ENCODE measurements at regions not wholly inside any gene's neighbourhood (a gene's known extent, or its start where the extent isn't known, plus 50 kb on each side); places are given as distances from the start of the nearest gene placed in this dataset.

- no peaks in the 10 kb centered on the region for H3K27me3 Mint-ChIP-seq
- no peaks in the 10 kb centered on the region for H3K9me3 Mint-ChIP-seq
- ChIA-PET POLR2A (no interaction called here), CTCF (interaction anchor here (0.8 to 4.3 kb wide), 3 partner anchors 9 to 31 kb away, joined by 3 to 23 read pairs (median 6); no protein-coding TSS in a partner anchor)
- peaks cover 58% of the 10 kb centered on the region for H3K36me3 Mint-ChIP-seq (ENCODE audit: low read depth)
- peaks cover 86% of the 10 kb centered on the region for H3K4me1 Mint-ChIP-seq
- no peak overlapping the region for H3K4me3 Mint-ChIP-seq
- peak overlapping the region; percentile 87 for H3K27ac Mint-ChIP-seq
- DNase-seq = no peak
These were observed 193.6 kb upstream of the KLF14 start for GRCh38 chr7:130927564-130927963.

- no peak for DNase-seq
- peak overlapping the region; percentile 84 for H3K27ac Mint-ChIP-seq
- POLR2A ChIA-PET = no interaction called here
- CTCF ChIA-PET = interaction anchor here (0.8 to 6.3 kb wide), 9 partner anchors 8 to 33 kb away, joined by 3 to 23 read pairs (median 6); no protein-coding TSS in a partner anchor
- H3K27me3 Mint-ChIP-seq = no peaks in the 10 kb centered on the region
- no peak overlapping the region for H3K4me3 Mint-ChIP-seq
- H3K36me3 Mint-ChIP-seq (ENCODE audit: low read depth) = peaks cover 55% of the 10 kb centered on the region
- no peaks in the 10 kb centered on the region for H3K9me3 Mint-ChIP-seq
- peaks cover 77% of the 10 kb centered on the region for H3K4me1 Mint-ChIP-seq
These were observed 196.1 kb upstream of the KLF14 start for GRCh38 chr7:130929896-130930659.

GRCh38 chr7:130930681-130931080 lies 196.7 kb upstream of the KLF14 start:
- Mint-ChIP-seq H3K4me3 (no peak overlapping the region), H3K9me3 (no peaks in the 10 kb centered on the region), H3K36me3 (ENCODE audit: low read depth) (peaks cover 57% of the 10 kb centered on the region), H3K27ac (peak overlapping the region; percentile 84), H3K27me3 (no peaks in the 10 kb centered on the region), H3K4me1 (peaks cover 77% of the 10 kb centered on the region)
- ChIA-PET POLR2A (no interaction called here), CTCF (interaction anchor here (1.6 to 6.3 kb wide), 6 partner anchors 9 to 34 kb away, joined by 5 to 23 read pairs (median 8); no protein-coding TSS in a partner anchor)
- no peak for DNase-seq

- H3K27ac Mint-ChIP-seq = peak overlapping the region; percentile 84
- peaks cover 58% of the 10 kb centered on the region for H3K36me3 Mint-ChIP-seq (ENCODE audit: low read depth)
- no peak for DNase-seq
- no peak overlapping the region for H3K4me3 Mint-ChIP-seq
- no peaks in the 10 kb centered on the region for H3K27me3 Mint-ChIP-seq
- ChIA-PET CTCF (interaction anchor here (0.7 to 6.3 kb wide), 7 partner anchors 8 to 125 kb away, joined by 3 to 23 read pairs (median 5); no protein-coding TSS in a partner anchor), POLR2A (no interaction called here)
- peaks cover 74% of the 10 kb centered on the region for H3K4me1 Mint-ChIP-seq
- H3K9me3 Mint-ChIP-seq = no peaks in the 10 kb centered on the region
These were observed 197.4 kb upstream of the KLF14 start for GRCh38 chr7:130931423-130931822.

GRCh38 chr7:130932088-130932487 lies 198.1 kb upstream of the KLF14 start:
- H3K4me3 Mint-ChIP-seq = no peak overlapping the region
- no peak for DNase-seq
- ChIA-PET POLR2A (no interaction called here), CTCF (interaction anchor here (0.7 to 6.3 kb wide), 5 partner anchors 10 to 124 kb away, joined by 3 to 18 read pairs (median 5); no protein-coding TSS in a partner anchor)
- no peaks in the 10 kb centered on the region for H3K27me3 Mint-ChIP-seq
- peaks cover 74% of the 10 kb centered on the region for H3K4me1 Mint-ChIP-seq
- H3K27ac Mint-ChIP-seq = no peak overlapping the region
- peaks cover 62% of the 10 kb centered on the region for H3K36me3 Mint-ChIP-seq (ENCODE audit: low read depth)
- H3K9me3 Mint-ChIP-seq = no peaks in the 10 kb centered on the region

- Mint-ChIP-seq H3K4me1 (peaks cover 70% of the 10 kb centered on the region), H3K36me3 (ENCODE audit: low read depth) (peaks cover 57% of the 10 kb centered on the region), H3K27ac (no peak overlapping the region), H3K4me3 (no peak overlapping the region), H3K27me3 (no peaks in the 10 kb centered on the region), H3K9me3 (no peaks in the 10 kb centered on the region)
- ChIA-PET POLR2A (no interaction called here), CTCF (interaction anchor here (1.3 to 6.3 kb wide), 5 partner anchors 9 to 30 kb away, joined by 3 to 18 read pairs (median 5); no protein-coding TSS in a partner anchor)
- no peak for DNase-seq
These were observed 198.8 kb upstream of the KLF14 start for GRCh38 chr7:130932667-130933432.

- H3K36me3 Mint-ChIP-seq (ENCODE audit: low read depth) = peaks cover 58% of the 10 kb centered on the region
- no peaks in the 10 kb centered on the region for H3K27me3 Mint-ChIP-seq
- POLR2A ChIA-PET = no interaction called here
- H3K4me1 Mint-ChIP-seq = peaks cover 68% of the 10 kb centered on the region
- DNase-seq = no peak
- CTCF ChIA-PET = interaction anchor here (0.6 to 6.3 kb wide), 6 partner anchors 10 to 37 kb away, joined by 3 to 18 read pairs (median 4); no protein-coding TSS in a partner anchor
- H3K4me3 Mint-ChIP-seq = no peak overlapping the region
- H3K9me3 Mint-ChIP-seq = no peaks in the 10 kb centered on the region
- H3K27ac Mint-ChIP-seq = no peak overlapping the region
These were observed 199.9 kb upstream of the KLF14 start for GRCh38 chr7:130933919-130934318.

- no peaks in the 10 kb centered on the region for H3K9me3 Mint-ChIP-seq
- H3K27ac Mint-ChIP-seq = peak overlapping the region; percentile 77
- H3K4me1 Mint-ChIP-seq = peaks cover 68% of the 10 kb centered on the region
- H3K4me3 Mint-ChIP-seq = no peak overlapping the region
- peaks cover 58% of the 10 kb centered on the region for H3K36me3 Mint-ChIP-seq (ENCODE audit: low read depth)
- DNase-seq = no peak
- ChIA-PET CTCF (interaction anchor here (0.9 to 6.3 kb wide), 4 partner anchors 13 to 39 kb away, joined by 3 to 18 read pairs (median 4); no protein-coding TSS in a partner anchor), POLR2A (no interaction called here)
- no peaks in the 10 kb centered on the region for H3K27me3 Mint-ChIP-seq
These were observed 201.7 kb upstream of the KLF14 start for GRCh38 chr7:130935564-130936157.

- no peaks in the 10 kb centered on the region for H3K27me3 Mint-ChIP-seq
- peaks cover 59% of the 10 kb centered on the region for H3K36me3 Mint-ChIP-seq (ENCODE audit: low read depth)
- no peaks in the 10 kb centered on the region for H3K9me3 Mint-ChIP-seq
- peaks cover 68% of the 10 kb centered on the region for H3K4me1 Mint-ChIP-seq
- DNase-seq = no peak
- ChIA-PET POLR2A (no interaction called here), CTCF (interaction anchor here (0.6 to 0.9 kb wide), 3 partner anchors 24 to 42 kb away, joined by 3 to 4 read pairs (median 3); no protein-coding TSS in a partner anchor)
- H3K4me3 Mint-ChIP-seq = no peak overlapping the region
- peak overlapping the region; percentile 81 for H3K27ac Mint-ChIP-seq
These were observed 202.4 kb upstream of the KLF14 start for GRCh38 chr7:130936202-130936931.

- H3K27me3 Mint-ChIP-seq = no peaks in the 10 kb centered on the region
- H3K27ac Mint-ChIP-seq = peak overlapping the region; percentile 81
- DNase-seq = no peak
- H3K36me3 Mint-ChIP-seq (ENCODE audit: low read depth) = peaks cover 62% of the 10 kb centered on the region
- ChIA-PET CTCF (interaction anchor here (0.6 to 4.8 kb wide), 3 partner anchors 8 to 23 kb away, joined by 3 to 23 read pairs (median 12); no protein-coding TSS in a partner anchor), POLR2A (no interaction called here)
- H3K4me3 Mint-ChIP-seq = no peak overlapping the region
- no peaks in the 10 kb centered on the region for H3K9me3 Mint-ChIP-seq
- peaks cover 69% of the 10 kb centered on the region for H3K4me1 Mint-ChIP-seq
These were observed 203.0 kb upstream of the KLF14 start for GRCh38 chr7:130937016-130937415.

- peaks cover 67% of the 10 kb centered on the region for H3K36me3 Mint-ChIP-seq (ENCODE audit: low read depth)
- ChIA-PET CTCF (interaction anchor here (1.0 to 4.8 kb wide), 6 partner anchors 8 to 41 kb away, joined by 3 to 23 read pairs (median 7); no protein-coding TSS in a partner anchor), POLR2A (no interaction called here)
- no peaks in the 10 kb centered on the region for H3K9me3 Mint-ChIP-seq
- no peak for DNase-seq
- peaks cover 74% of the 10 kb centered on the region for H3K4me1 Mint-ChIP-seq
- H3K4me3 Mint-ChIP-seq = no peak overlapping the region
- H3K27me3 Mint-ChIP-seq = no peaks in the 10 kb centered on the region
- peak overlapping the region; percentile 83 for H3K27ac Mint-ChIP-seq
These were observed 203.8 kb upstream of the KLF14 start for GRCh38 chr7:130937830-130938229.

GRCh38 chr7:130938661-130939060 lies 204.7 kb upstream of the KLF14 start:
- no peak for DNase-seq
- Mint-ChIP-seq H3K4me1 (peaks cover 79% of the 10 kb centered on the region), H3K9me3 (no peaks in the 10 kb centered on the region), H3K36me3 (ENCODE audit: low read depth) (peaks cover 74% of the 10 kb centered on the region), H3K27me3 (no peaks in the 10 kb centered on the region), H3K27ac (peak overlapping the region; percentile 83), H3K4me3 (no peak overlapping the region)
- ChIA-PET CTCF (interaction anchor here (1.1 to 4.8 kb wide), 7 partner anchors 9 to 42 kb away, joined by 3 to 23 read pairs (median 7); no protein-coding TSS in a partner anchor), POLR2A (no interaction called here)

Data from activated CD4-positive, alpha-beta T cell treated with anti-CD3 and anti-CD28 coated beads, Interleukin-2, amount 10 ng/mL, durations not matched to agents 7 days and 5 days (primary cell).